ENCODE measurements at regions not wholly inside any gene's neighbourhood (a gene's known extent, or its start where the extent isn't known, plus 50 kb on each side); places are given as distances from the start of the nearest gene placed in this dataset.

DNA sequence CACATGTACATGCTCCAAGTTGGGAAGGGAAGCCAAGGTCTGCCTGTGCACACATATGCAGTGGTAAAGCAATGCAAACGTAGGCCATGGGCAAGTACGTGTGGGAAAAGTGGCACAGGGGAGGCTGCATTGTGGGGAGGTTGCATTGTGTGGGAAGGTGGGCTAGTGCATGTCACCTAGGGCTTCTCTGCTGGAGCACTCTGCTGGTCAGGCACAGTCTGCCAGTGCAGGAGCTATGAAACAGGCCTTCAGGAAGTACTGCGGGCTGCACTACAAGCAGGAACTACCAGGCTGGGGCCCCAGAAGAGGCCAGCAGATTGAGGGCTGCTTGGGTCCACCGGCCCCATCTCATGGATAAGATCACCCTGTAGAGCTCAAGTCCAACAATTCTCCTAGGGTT, 1694.6 kb upstream of the CDH6 start:
- TF ChIP-seq, protein P1, sequence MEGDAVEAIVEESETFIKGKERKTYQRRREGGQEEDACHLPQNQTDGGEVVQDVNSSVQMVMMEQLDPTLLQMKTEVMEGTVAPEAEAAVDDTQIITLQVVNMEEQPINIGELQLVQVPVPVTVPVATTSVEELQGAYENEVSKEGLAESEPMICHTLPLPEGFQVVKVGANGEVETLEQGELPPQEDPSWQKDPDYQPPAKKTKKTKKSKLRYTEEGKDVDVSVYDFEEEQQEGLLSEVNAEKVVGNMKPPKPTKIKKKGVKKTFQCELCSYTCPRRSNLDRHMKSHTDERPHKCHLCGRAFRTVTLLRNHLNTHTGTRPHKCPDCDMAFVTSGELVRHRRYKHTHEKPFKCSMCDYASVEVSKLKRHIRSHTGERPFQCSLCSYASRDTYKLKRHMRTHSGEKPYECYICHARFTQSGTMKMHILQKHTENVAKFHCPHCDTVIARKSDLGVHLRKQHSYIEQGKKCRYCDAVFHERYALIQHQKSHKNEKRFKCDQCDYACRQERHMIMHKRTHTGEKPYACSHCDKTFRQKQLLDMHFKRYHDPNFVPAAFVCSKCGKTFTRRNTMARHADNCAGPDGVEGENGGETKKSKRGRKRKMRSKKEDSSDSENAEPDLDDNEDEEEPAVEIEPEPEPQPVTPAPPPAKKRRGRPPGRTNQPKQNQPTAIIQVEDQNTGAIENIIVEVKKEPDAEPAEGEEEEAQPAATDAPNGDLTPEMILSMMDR (conservative IDR thresholded peaks at IDR 0.05; ENCODE audit: low read depth in 2 of 2) = no peak
- TF ChIP-seq EZH2 (IDR thresholded peaks at IDR 0.05; ENCODE audit: low read depth, unreplicated experiment) (no peak), JUNB (IDR thresholded peaks at IDR 0.05; ENCODE audit: unreplicated experiment) (no peak), POLR2AphosphoS5 (IDR thresholded peaks at IDR 0.05; ENCODE audit: low read depth) (no peak), CREB1 (CRISPR knock-in tag; IDR thresholded peaks at IDR 0.05; ENCODE audit: low read depth) (no peak), ZNF114 (CRISPR knock-in tag; IDR thresholded peaks at IDR 0.05) (no peak), EZH2phosphoT487 (IDR thresholded peaks at IDR 0.05; ENCODE audit: unreplicated experiment) (no peak)
- TF ChIP-seq, protein P2, sequence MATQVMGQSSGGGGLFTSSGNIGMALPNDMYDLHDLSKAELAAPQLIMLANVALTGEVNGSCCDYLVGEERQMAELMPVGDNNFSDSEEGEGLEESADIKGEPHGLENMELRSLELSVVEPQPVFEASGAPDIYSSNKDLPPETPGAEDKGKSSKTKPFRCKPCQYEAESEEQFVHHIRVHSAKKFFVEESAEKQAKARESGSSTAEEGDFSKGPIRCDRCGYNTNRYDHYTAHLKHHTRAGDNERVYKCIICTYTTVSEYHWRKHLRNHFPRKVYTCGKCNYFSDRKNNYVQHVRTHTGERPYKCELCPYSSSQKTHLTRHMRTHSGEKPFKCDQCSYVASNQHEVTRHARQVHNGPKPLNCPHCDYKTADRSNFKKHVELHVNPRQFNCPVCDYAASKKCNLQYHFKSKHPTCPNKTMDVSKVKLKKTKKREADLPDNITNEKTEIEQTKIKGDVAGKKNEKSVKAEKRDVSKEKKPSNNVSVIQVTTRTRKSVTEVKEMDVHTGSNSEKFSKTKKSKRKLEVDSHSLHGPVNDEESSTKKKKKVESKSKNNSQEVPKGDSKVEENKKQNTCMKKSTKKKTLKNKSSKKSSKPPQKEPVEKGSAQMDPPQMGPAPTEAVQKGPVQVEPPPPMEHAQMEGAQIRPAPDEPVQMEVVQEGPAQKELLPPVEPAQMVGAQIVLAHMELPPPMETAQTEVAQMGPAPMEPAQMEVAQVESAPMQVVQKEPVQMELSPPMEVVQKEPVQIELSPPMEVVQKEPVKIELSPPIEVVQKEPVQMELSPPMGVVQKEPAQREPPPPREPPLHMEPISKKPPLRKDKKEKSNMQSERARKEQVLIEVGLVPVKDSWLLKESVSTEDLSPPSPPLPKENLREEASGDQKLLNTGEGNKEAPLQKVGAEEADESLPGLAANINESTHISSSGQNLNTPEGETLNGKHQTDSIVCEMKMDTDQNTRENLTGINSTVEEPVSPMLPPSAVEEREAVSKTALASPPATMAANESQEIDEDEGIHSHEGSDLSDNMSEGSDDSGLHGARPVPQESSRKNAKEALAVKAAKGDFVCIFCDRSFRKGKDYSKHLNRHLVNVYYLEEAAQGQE (IDR thresholded peaks at IDR 0.05; ENCODE audit: unreplicated experiment) = no peak
- TF ChIP-seq, protein P3, sequence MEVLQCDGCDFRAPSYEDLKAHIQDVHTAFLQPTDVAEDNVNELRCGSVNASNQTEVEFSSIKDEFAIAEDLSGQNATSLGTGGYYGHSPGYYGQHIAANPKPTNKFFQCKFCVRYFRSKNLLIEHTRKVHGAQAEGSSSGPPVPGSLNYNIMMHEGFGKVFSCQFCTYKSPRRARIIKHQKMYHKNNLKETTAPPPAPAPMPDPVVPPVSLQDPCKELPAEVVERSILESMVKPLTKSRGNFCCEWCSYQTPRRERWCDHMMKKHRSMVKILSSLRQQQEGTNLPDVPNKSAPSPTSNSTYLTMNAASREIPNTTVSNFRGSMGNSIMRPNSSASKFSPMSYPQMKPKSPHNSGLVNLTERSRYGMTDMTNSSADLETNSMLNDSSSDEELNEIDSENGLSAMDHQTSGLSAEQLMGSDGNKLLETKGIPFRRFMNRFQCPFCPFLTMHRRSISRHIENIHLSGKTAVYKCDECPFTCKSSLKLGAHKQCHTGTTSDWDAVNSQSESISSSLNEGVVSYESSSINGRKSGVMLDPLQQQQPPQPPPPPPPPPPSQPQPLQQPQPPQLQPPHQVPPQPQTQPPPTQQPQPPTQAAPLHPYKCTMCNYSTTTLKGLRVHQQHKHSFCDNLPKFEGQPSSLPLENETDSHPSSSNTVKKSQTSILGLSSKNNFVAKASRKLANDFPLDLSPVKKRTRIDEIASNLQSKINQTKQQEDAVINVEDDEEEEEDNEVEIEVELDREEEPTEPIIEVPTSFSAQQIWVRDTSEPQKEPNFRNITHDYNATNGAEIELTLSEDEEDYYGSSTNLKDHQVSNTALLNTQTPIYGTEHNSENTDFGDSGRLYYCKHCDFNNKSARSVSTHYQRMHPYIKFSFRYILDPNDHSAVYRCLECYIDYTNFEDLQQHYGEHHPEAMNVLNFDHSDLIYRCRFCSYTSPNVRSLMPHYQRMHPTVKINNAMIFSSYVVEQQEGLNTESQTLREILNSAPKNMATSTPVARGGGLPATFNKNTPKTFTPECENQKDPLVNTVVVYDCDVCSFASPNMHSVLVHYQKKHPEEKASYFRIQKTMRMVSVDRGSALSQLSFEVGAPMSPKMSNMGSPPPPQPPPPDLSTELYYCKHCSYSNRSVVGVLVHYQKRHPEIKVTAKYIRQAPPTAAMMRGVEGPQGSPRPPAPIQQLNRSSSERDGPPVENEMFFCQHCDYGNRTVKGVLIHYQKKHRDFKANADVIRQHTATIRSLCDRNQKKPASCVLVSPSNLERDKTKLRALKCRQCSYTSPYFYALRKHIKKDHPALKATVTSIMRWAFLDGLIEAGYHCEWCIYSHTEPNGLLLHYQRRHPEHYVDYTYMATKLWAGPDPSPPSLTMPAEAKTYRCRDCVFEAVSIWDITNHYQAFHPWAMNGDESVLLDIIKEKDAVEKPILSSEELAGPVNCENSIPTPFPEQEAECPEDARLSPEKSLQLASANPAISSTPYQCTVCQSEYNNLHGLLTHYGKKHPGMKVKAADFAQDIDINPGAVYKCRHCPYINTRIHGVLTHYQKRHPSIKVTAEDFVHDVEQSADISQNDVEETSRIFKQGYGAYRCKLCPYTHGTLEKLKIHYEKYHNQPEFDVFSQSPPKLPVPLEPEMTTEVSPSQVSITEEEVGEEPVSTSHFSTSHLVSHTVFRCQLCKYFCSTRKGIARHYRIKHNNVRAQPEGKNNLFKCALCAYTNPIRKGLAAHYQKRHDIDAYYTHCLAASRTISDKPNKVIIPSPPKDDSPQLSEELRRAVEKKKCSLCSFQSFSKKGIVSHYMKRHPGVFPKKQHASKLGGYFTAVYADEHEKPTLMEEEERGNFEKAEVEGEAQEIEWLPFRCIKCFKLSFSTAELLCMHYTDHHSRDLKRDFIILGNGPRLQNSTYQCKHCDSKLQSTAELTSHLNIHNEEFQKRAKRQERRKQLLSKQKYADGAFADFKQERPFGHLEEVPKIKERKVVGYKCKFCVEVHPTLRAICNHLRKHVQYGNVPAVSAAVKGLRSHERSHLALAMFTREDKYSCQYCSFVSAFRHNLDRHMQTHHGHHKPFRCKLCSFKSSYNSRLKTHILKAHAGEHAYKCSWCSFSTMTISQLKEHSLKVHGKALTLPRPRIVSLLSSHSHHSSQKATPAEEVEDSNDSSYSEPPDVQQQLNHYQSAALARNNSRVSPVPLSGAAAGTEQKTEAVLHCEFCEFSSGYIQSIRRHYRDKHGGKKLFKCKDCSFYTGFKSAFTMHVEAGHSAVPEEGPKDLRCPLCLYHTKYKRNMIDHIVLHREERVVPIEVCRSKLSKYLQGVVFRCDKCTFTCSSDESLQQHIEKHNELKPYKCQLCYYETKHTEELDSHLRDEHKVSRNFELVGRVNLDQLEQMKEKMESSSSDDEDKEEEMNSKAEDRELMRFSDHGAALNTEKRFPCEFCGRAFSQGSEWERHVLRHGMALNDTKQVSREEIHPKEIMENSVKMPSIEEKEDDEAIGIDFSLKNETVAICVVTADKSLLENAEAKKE (CRISPR knock-in tag; IDR thresholded peaks at IDR 0.05) = no peak

Measured in GM23338 (cell line).